OCI-LY7 (cell line): ENCODE measurements at regions not wholly inside any gene's neighbourhood (a gene's known extent, or its start where the extent isn't known, plus 50 kb on each side); places are given as distances from the start of the nearest gene placed in this dataset.

Experiments
- BruUV-seq: library from RNA; stranded (reverse); fragments of 400-500 nt; replicated peaks from 2 replicates; lab custom pipeline; 2021; lab: Mats Ljungman, UMichigan
- CTCF ChIA-PET: fragments of 300-600 bp; sonication (Branson Sonifier 250); formaldehyde crosslinking; loops from one replicate; lab custom pipeline; 2022; ENCODE audit warnings: antibody characterized with exemption; ENCODE audit not compliant: unreplicated experiment; lab: Charles Lee
- POLR2A ChIA-PET: fragments of 300-600 bp; sonication (Branson Sonifier 250); formaldehyde crosslinking; loops from one replicate; lab custom pipeline; 2022; ENCODE audit warnings: antibody characterized with exemption; lab: Charles Lee
- DNase-seq: peaks from one replicate; pipeline ENCODE4 v3.0.0-alpha.2; 2015; ENCODE audit warnings: low spot score
- H2AFZ ChIP-seq: fragments of 200-600 bp; sonication (generic), shearing (Covaris generic); 2 replicates; pipeline ENCODE4 v1.6.1; 2014; ENCODE audit warnings: mild to moderate bottlenecking, antibody characterized with exemption, low read length, moderate library complexity
- H3K27ac ChIP-seq: fragments of 200-600 bp; sonication (generic); 2 replicates; pipeline ENCODE4 v1.5.1; 2014; ENCODE audit warnings: mixed run types, low read depth, mild to moderate bottlenecking, moderate library complexity, low read length, inconsistent platforms; ENCODE audit not compliant: poor library complexity, severe bottlenecking
- H3K36me3 ChIP-seq: fragments of 200-600 bp; sonication (generic); 2 replicates; pipeline ENCODE4 v1.6.1; 2014; ENCODE audit warnings: mild to moderate bottlenecking, antibody characterized with exemption, low read length, moderate library complexity, mixed read lengths; ENCODE audit not compliant: insufficient read depth
- H3K4me1 ChIP-seq: fragments of 200-600 bp; sonication (generic); 2 replicates; pipeline ENCODE4 v1.5.1; 2014; ENCODE audit warnings: mild to moderate bottlenecking, low read length; ENCODE audit not compliant: insufficient read depth, poor library complexity, severe bottlenecking
- H3K4me2 ChIP-seq: fragments of 200-600 bp; sonication (generic); 2 replicates; pipeline ENCODE4 v1.6.1; 2014; ENCODE audit warnings: mild to moderate bottlenecking, low read length
- H3K4me3 ChIP-seq: fragments of 200-600 bp; sonication (generic); 2 replicates; pipeline ENCODE4 v1.5.1; 2014; ENCODE audit warnings: mild to moderate bottlenecking, low read depth, low read length; ENCODE audit not compliant: poor library complexity, severe bottlenecking
- H3K79me2 ChIP-seq: fragments of 200-600 bp; sonication (generic); 2 replicates; pipeline ENCODE4 v1.6.1; 2016; ENCODE audit warnings: low read depth, mild to moderate bottlenecking, low read length, moderate library complexity, mixed read lengths; ENCODE audit not compliant: insufficient read depth
- H3K9me2 ChIP-seq: fragments of 200-600 bp; sonication (generic); 2 replicates; pipeline ENCODE4 v1.6.1; 2016; ENCODE audit warnings: mild to moderate bottlenecking, low read length, mixed read lengths; ENCODE audit not compliant: insufficient read depth
- H3K9me3 ChIP-seq: fragments of 200-600 bp; sonication (generic); 2 replicates; pipeline ENCODE4 v1.6.1; 2014; ENCODE audit warnings: mild to moderate bottlenecking, mixed run types, low read length, mixed read lengths
- H4K20me1 ChIP-seq: fragments of 200-600 bp; sonication (generic); 2 replicates; pipeline ENCODE4 v1.6.1; 2014; ENCODE audit warnings: mild to moderate bottlenecking, antibody characterized with exemption, low read length, moderate library complexity, mixed read lengths; ENCODE audit not compliant: insufficient read depth
- CTCF ChIP-seq: fragments of 200-600 bp; sonication (generic); conservative IDR thresholded peaks from 2 replicates; pipeline ENCODE4 v1.5.1; 2014; ENCODE audit warnings: mild to moderate bottlenecking, antibody characterized with exemption, low read length, moderate library complexity, mixed read lengths
- EZH2phosphoT487 ChIP-seq: fragments of 200-600 bp; sonication (generic); IDR thresholded peaks from 2 replicates; pipeline ENCODE4 v1.6.1; 2018; ENCODE audit warnings: low read depth, borderline replicate concordance, mild to moderate bottlenecking, mixed run types, antibody characterized with exemption, low read length, moderate library complexity, mixed read lengths
- intact Hi-C: fragments of 100-400 bp; cut with micrococcal nuclease; formaldehyde crosslinking; loops from one replicate; pipeline ENCODE4 v1.10.0; 2022; ENCODE audit not compliant: unreplicated experiment

GRCh38 chr6:104431096-104431495 lies 428.6 kb downstream of the HACE1 start:
- H3K4me2 ChIP-seq, result no peak overlapping the region
- POLR2A ChIA-PET, result interaction anchor here (0.6 to 0.8 kb wide), 2 partner anchors 10 to 1118 kb away, joined by 3 read pairs; no protein-coding TSS in a partner anchor
- H2AFZ ChIP-seq, result no peak overlapping the region
- CTCF ChIA-PET, result no interaction called here
- no peak overlapping the region for H3K27ac ChIP-seq
- no peaks in the 10 kb centered on the region for H4K20me1 ChIP-seq
- no peaks in the 10 kb centered on the region for H3K9me3 ChIP-seq
- DNase-seq, result peak; percentile 51
- no TSS peak for BruUV-seq
- no peaks in the 10 kb centered on the region for H3K79me2 ChIP-seq
- no peaks in the 10 kb centered on the region for H3K36me3 ChIP-seq
- no peak overlapping the region for H3K4me3 ChIP-seq
- TF ChIP-seq CTCF (no peak), EZH2phosphoT487 (no peak)
- H3K9me2 ChIP-seq, result no peaks in the 10 kb centered on the region
- H3K4me1 ChIP-seq, result peaks cover 5% of the 10 kb centered on the region
- intact Hi-C loops, result no loop called here

- peaks cover 5% of the 10 kb centered on the region for H3K4me1 ChIP-seq
- no peak overlapping the region for H3K4me3 ChIP-seq
- no peaks in the 10 kb centered on the region for H3K9me3 ChIP-seq
- ChIA-PET CTCF (no interaction called here), POLR2A (no interaction called here)
- H3K4me2 ChIP-seq, result no peak overlapping the region
- no peaks in the 10 kb centered on the region for H3K9me2 ChIP-seq
- no peak overlapping the region for H2AFZ ChIP-seq
- no peaks in the 10 kb centered on the region for H3K36me3 ChIP-seq
- intact Hi-C loops, result no loop called here
- no TSS peak for BruUV-seq
- no peak overlapping the region for H3K27ac ChIP-seq
- no peaks in the 10 kb centered on the region for H3K79me2 ChIP-seq
- H4K20me1 ChIP-seq, result no peaks in the 10 kb centered on the region
- no peak for DNase-seq
- TF ChIP-seq EZH2phosphoT487 (no peak), CTCF (no peak)
Measured at GRCh38 chr6:104428184-104428583, 431.5 kb downstream of the HACE1 start.

DNA sequence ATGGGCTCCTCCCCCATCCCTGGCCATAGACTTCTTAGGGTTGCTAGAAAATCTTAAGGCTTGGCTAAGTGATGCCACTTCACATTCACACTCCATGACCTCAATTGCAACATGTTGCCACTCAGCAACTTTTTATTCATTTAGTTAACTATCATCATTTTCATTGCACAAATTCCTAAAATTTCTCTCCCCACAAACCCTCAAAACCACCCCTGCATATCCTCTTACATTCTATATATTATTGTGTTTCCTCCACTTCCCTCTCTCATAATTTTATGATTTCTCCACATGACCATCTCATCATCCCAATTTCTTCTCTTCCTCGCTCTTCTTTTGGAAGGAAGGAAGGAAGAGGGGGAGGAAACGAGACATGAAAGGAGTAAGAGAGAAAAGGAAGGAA lies 436.0 kb downstream of the HACE1 start:
- no peak for DNase-seq
- CTCF ChIA-PET, result no interaction called here
- POLR2A ChIA-PET, result no interaction called here

More for the DNA sequence above, 436.0 kb downstream of the HACE1 start:
- H3K4me3 ChIP-seq, result no peak overlapping the region
- TF ChIP-seq CTCF, result no peak
- H3K36me3 ChIP-seq, result no peaks in the 10 kb centered on the region
- intact Hi-C loops, result no loop called here
- H3K4me2 ChIP-seq, result no peak overlapping the region
- H4K20me1 ChIP-seq, result no peaks in the 10 kb centered on the region
- H3K27ac ChIP-seq, result no peak overlapping the region
- no peaks in the 10 kb centered on the region for H3K4me1 ChIP-seq
- H3K9me3 ChIP-seq, result no peaks in the 10 kb centered on the region
- no peaks in the 10 kb centered on the region for H3K79me2 ChIP-seq
- no peaks in the 10 kb centered on the region for H3K9me2 ChIP-seq
- H2AFZ ChIP-seq, result no peak overlapping the region
- no TSS peak for BruUV-seq
